A673 (cell line): ENCODE measurements at regions not wholly inside any gene's neighbourhood (a gene's known extent, or its start where the extent isn't known, plus 50 kb on each side); places are given as distances from the start of the nearest gene placed in this dataset.

Source experiments
- EZH2 ChIP-seq: fragments of 200-600 bp; sonication (generic); IDR thresholded peaks from 2 replicates; pipeline ENCODE4 v1.6.1; 2017; ENCODE audit warnings: borderline replicate concordance, low read depth, mild to moderate bottlenecking, mixed read lengths, antibody characterized with exemption, low read length; ENCODE audit not compliant: poor library complexity, severe bottlenecking
- TF ChIP-seq, protein P1 (sequence below): fragments of 300-800, 200-600 bp; sonication (generic); conservative IDR thresholded peaks from 2 replicates; pipeline ENCODE4 v1.5.1; 2017; ENCODE audit warnings: low read depth, mild to moderate bottlenecking, antibody characterized with exemption, low read length, moderate library complexity, mixed read lengths

DNA sequence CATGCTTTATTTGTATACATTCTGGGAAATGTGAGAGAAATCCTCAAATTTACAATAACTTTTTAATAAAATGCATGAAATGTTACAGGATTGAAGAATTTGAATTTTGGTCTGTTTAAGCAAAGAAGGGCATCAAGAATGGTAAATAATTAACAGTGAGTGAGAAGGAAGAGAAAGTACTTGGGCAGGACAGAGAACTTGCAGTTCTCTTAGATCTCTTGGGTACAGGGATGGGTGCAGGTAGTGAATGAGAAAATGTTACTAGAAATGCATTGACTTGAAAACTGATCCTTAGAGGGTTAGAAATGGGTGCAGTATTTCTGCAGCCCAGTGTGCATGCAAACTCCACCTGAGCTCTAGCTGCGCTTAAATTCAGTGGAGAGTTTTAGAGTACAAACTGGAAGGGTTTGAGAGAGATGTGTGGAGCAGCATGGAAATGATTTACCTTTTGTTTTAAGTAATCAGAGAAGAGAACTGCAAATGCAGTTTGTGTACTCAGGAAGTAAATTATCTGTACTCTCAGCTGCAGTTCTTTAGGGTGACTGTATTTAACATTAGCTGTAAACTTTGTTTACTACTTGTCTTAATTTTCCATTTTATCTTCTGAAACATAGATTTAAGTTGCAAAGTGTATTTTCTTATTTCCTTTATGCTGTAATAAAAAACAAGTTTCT, 51.0 kb upstream of the RAB27B start:
- TF ChIP-seq, protein P1, sequence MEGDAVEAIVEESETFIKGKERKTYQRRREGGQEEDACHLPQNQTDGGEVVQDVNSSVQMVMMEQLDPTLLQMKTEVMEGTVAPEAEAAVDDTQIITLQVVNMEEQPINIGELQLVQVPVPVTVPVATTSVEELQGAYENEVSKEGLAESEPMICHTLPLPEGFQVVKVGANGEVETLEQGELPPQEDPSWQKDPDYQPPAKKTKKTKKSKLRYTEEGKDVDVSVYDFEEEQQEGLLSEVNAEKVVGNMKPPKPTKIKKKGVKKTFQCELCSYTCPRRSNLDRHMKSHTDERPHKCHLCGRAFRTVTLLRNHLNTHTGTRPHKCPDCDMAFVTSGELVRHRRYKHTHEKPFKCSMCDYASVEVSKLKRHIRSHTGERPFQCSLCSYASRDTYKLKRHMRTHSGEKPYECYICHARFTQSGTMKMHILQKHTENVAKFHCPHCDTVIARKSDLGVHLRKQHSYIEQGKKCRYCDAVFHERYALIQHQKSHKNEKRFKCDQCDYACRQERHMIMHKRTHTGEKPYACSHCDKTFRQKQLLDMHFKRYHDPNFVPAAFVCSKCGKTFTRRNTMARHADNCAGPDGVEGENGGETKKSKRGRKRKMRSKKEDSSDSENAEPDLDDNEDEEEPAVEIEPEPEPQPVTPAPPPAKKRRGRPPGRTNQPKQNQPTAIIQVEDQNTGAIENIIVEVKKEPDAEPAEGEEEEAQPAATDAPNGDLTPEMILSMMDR, result no peak
- TF ChIP-seq EZH2, result no peak
